Liver (tissue), 3 donors: ENCODE measurements at regions not wholly inside any gene's neighbourhood (a gene's known extent, or its start where the extent isn't known, plus 50 kb on each side); places are given as distances from the start of the nearest gene placed in this dataset.

Experiments
- ATF3 ChIP-seq: IDR thresholded peaks from 2 replicates; pipeline ENCODE4 v1.6.1; 2016; ENCODE audit warnings: antibody characterized with exemption
- CTCF ChIP-seq: fragments of 150-350 bp; IDR thresholded peaks from 2 replicates; pipeline ENCODE4 v1.5.1; 2017; ENCODE audit warnings: improper control_type of control experiment, low read depth, low read length; ENCODE audit not compliant: missing input control
- EGR1 ChIP-seq, 2 donors: IDR thresholded peaks; 2 replicates each; pipeline ENCODE4 v1.6.1; 2016 to 2018; ENCODE audit warnings: antibody characterized with exemption in 2 of 2, low read depth in 2 of 2
- MAX ChIP-seq: IDR thresholded peaks from 2 replicates; pipeline ENCODE4 v1.6.1; 2016; ENCODE audit warnings: antibody characterized with exemption
- RAD21 ChIP-seq, 2 donors: IDR thresholded peaks; 2 replicates each; pipeline ENCODE4 v1.6.1; 2016; ENCODE audit warnings: antibody characterized with exemption in 2 of 2, mild to moderate bottlenecking in 2 of 2
- SP1 ChIP-seq: IDR thresholded peaks from 2 replicates; pipeline ENCODE4 v1.6.1; 2018; ENCODE audit warnings: antibody characterized with exemption, mild to moderate bottlenecking
- TAF1 ChIP-seq: conservative IDR thresholded peaks from 2 replicates; pipeline ENCODE4 v1.6.1; 2016; ENCODE audit warnings: antibody characterized with exemption, mild to moderate bottlenecking
- ZBTB33 ChIP-seq: IDR thresholded peaks from 2 replicates; pipeline ENCODE4 v1.6.1; 2016; ENCODE audit warnings: antibody characterized with exemption
- donor health status: healthy.
- donor health status: healthy.

GRCh38 chr2:40032650-40033319, 253.7 kb upstream of the THUMPD2 start:
- TF ChIP-seq CTCF = no peak
- TF ChIP-seq TAF1 = no peak
- no peak for TF ChIP-seq ATF3
- no peak for TF ChIP-seq ZBTB33
- TF ChIP-seq EGR1 (IDR thresholded peaks at IDR 0.05; ENCODE audit: low read depth in 2 of 2) = no peak
- no peak for TF ChIP-seq SP1
- no peak for TF ChIP-seq MAX
- TF ChIP-seq RAD21 (IDR thresholded peaks at IDR 0.05) = no peak
